Vagina (tissue), 2 donors: ENCODE measurements at regions not wholly inside any gene's neighbourhood (a gene's known extent, or its start where the extent isn't known, plus 50 kb on each side); places are given as distances from the start of the nearest gene placed in this dataset.

Experiments
- DNase-seq, 2 donors: peaks; one replicate each; pipeline ENCODE4 v3.0.0-alpha.2; 2017; ENCODE audit errors: extremely low spot score in 2 of 2
- H3K27ac ChIP-seq: fragments of 200-600 bp; sonication (generic); one replicate; pipeline ENCODE4 v1.5.1; 2019
- H3K27me3 ChIP-seq: fragments of 200-600 bp; sonication (generic); one replicate; pipeline ENCODE4 v1.5.1; 2019
- H3K36me3 ChIP-seq, 2 donors: fragments of 200-600 bp; sonication (generic); one replicate each; pipeline ENCODE4 v1.5.1; 2017 to 2019
- H3K4me1 ChIP-seq: fragments of 200-600 bp; sonication (generic); one replicate; pipeline ENCODE4 v1.5.1; 2019
- H3K4me3 ChIP-seq, 2 donors: fragments of 200-600 bp; sonication (generic); 1 replicate in 1 of 2; 2 replicates in 1 of 2; pipeline ENCODE4 v1.5.1; 2016 to 2019
- H3K9me3 ChIP-seq: fragments of 200-600 bp; sonication (generic); one replicate; pipeline ENCODE4 v1.5.1; 2019
- CTCF ChIP-seq, 3 experiments: fragments of 450-650 bp in 2 of 3; fragments of 200-600 bp in 1 of 3; sonication (generic) in 1 of 3; IDR thresholded peaks; one replicate each; pipeline ENCODE4 v1.5.1; 2017 to 2019; ENCODE audit warnings: antibody characterized with exemption in 3 of 3, mild to moderate bottlenecking in 2 of 3, moderate library complexity in 2 of 3
- POLR2A ChIP-seq, 2 donors: fragments of 450-650 bp; IDR thresholded peaks; one replicate each; pipeline ENCODE4 v1.6.1; 2017; ENCODE audit warnings: antibody characterized with exemption in 2 of 2, mild to moderate bottlenecking in 2 of 2, moderate library complexity in 2 of 2
- POLR2AphosphoS5 ChIP-seq, 2 donors: sonication (generic); formaldehyde crosslinking; IDR thresholded peaks; one replicate each; pipeline ENCODE4 v1.9.0; 2017; ENCODE audit warnings: antibody characterized with exemption in 2 of 2, mild to moderate bottlenecking in 2 of 2, low read depth in 1 of 2; ENCODE audit not compliant: insufficient read depth in 1 of 2
- intact Hi-C: fragments of 100-400 bp; cut with DNase I; formaldehyde crosslinking; loops from one replicate; pipeline ENCODE4 v1.15.1; 2023

- Histone ChIP-seq H3K4me3 (no peak overlapping the region), H3K27ac (no peak overlapping the region), H3K27me3 (no peaks in the 10 kb centered on the region), H3K9me3 (no peaks in the 10 kb centered on the region), H3K36me3 (no peaks in the 10 kb centered on the region), H3K4me1 (no peaks in the 10 kb centered on the region)
- TF ChIP-seq POLR2A (IDR thresholded peaks at IDR 0.05) (no peak), CTCF (IDR thresholded peaks at IDR 0.05) (no peak), POLR2AphosphoS5 (IDR thresholded peaks at IDR 0.05; ENCODE audit: insufficient read depth in 1 of 2, low read depth in 1 of 2) (no peak)
- intact Hi-C loops, result no loop called here
- DNase-seq, result no peak
These were observed 501.1 kb upstream of the POU3F2 start for GRCh38 chr6:98333273-98333672.

GRCh38 chr6:98335594-98335993 lies 498.8 kb upstream of the POU3F2 start:
- Histone ChIP-seq H3K27ac (no peak overlapping the region), H3K9me3 (no peaks in the 10 kb centered on the region), H3K4me3 (no peak overlapping the region), H3K27me3 (no peaks in the 10 kb centered on the region), H3K4me1 (no peaks in the 10 kb centered on the region), H3K36me3 (no peaks in the 10 kb centered on the region)
- intact Hi-C loops, result no loop called here
- DNase-seq, result no peak
- TF ChIP-seq POLR2AphosphoS5 (IDR thresholded peaks at IDR 0.05; ENCODE audit: insufficient read depth in 1 of 2, low read depth in 1 of 2), result no peak
- TF ChIP-seq POLR2A (IDR thresholded peaks at IDR 0.05), result no peak
- no peak for TF ChIP-seq CTCF (IDR thresholded peaks at IDR 0.05)

GRCh38 chr6:98339506-98339905 lies 494.9 kb upstream of the POU3F2 start:
- Histone ChIP-seq H3K36me3 (no peaks in the 10 kb centered on the region), H3K4me3 (no peak overlapping the region), H3K9me3 (no peaks in the 10 kb centered on the region), H3K27ac (no peak overlapping the region), H3K27me3 (no peaks in the 10 kb centered on the region), H3K4me1 (no peaks in the 10 kb centered on the region)
- intact Hi-C loops, result no loop called here
- TF ChIP-seq POLR2AphosphoS5 (IDR thresholded peaks at IDR 0.05; ENCODE audit: insufficient read depth in 1 of 2, low read depth in 1 of 2) (no peak), CTCF (IDR thresholded peaks at IDR 0.05) (no peak), POLR2A (IDR thresholded peaks at IDR 0.05) (no peak)
- DNase-seq, result no peak

- no peaks in the 10 kb centered on the region for H3K4me1 ChIP-seq
- no peak for DNase-seq
- H3K27me3 ChIP-seq, result no peaks in the 10 kb centered on the region
- no peak overlapping the region for H3K27ac ChIP-seq
- no peaks in the 10 kb centered on the region for H3K36me3 ChIP-seq
- H3K9me3 ChIP-seq, result no peaks in the 10 kb centered on the region
- TF ChIP-seq POLR2A (IDR thresholded peaks at IDR 0.05) (no peak), POLR2AphosphoS5 (IDR thresholded peaks at IDR 0.05; ENCODE audit: insufficient read depth in 1 of 2, low read depth in 1 of 2) (no peak)
- intact Hi-C loops, result no loop called here
- no peak overlapping the region for H3K4me3 ChIP-seq
These were observed 491.4 kb upstream of the POU3F2 start for GRCh38 chr6:98343004-98343403.

- no peaks in the 10 kb centered on the region for H3K27me3 ChIP-seq
- DNase-seq, result no peak
- no peak overlapping the region for H3K27ac ChIP-seq
- H3K9me3 ChIP-seq, result no peaks in the 10 kb centered on the region
- H3K36me3 ChIP-seq, result no peaks in the 10 kb centered on the region
- TF ChIP-seq POLR2A (IDR thresholded peaks at IDR 0.05) (no peak), CTCF (IDR thresholded peaks at IDR 0.05) (no peak), POLR2AphosphoS5 (IDR thresholded peaks at IDR 0.05; ENCODE audit: insufficient read depth in 1 of 2, low read depth in 1 of 2) (no peak)
- intact Hi-C loops, result no loop called here
- H3K4me3 ChIP-seq, result no peak overlapping the region
- no peaks in the 10 kb centered on the region for H3K4me1 ChIP-seq
These were observed 490.6 kb upstream of the POU3F2 start for GRCh38 chr6:98343797-98344196.

- no peak overlapping the region for H3K27ac ChIP-seq
- H3K4me3 ChIP-seq, result no peak overlapping the region
- no peak for DNase-seq
- TF ChIP-seq POLR2AphosphoS5 (IDR thresholded peaks at IDR 0.05; ENCODE audit: insufficient read depth in 1 of 2, low read depth in 1 of 2) (no peak), POLR2A (IDR thresholded peaks at IDR 0.05) (no peak), CTCF (IDR thresholded peaks at IDR 0.05) (no peak)
- no peaks in the 10 kb centered on the region for H3K27me3 ChIP-seq
- intact Hi-C loops, result no loop called here
- H3K9me3 ChIP-seq, result no peaks in the 10 kb centered on the region
- no peaks in the 10 kb centered on the region for H3K36me3 ChIP-seq
- no peaks in the 10 kb centered on the region for H3K4me1 ChIP-seq
These were observed 482.0 kb upstream of the POU3F2 start for GRCh38 chr6:98352348-98352747.
